LNCaP clone FGC (cell line): ENCODE measurements at regions not wholly inside any gene's neighbourhood (a gene's known extent, or its start where the extent isn't known, plus 50 kb on each side); places are given as distances from the start of the nearest gene placed in this dataset.
"Not testable (repeated sequence)": the region's sequence is repeated elsewhere in the genome, so short reads cannot be mapped to it uniquely, and the experiment has no call there.

Source experiments
- DNase-seq: peaks from one replicate; pipeline ENCODE4 v3.0.0-alpha.2; 2011; ENCODE audit warnings: low read depth
- H3K4me3 ChIP-seq: 2 replicates; pipeline ENCODE4 v1.5.1; 2011; ENCODE audit warnings: mild to moderate bottlenecking, low read depth, low read length, control low read depth
- TF ChIP-seq, protein P1 (sequence below): IDR thresholded peaks from 2 replicates; pipeline ENCODE4 v1.5.1; 2012; ENCODE audit warnings: mild to moderate bottlenecking; ENCODE audit not compliant: control insufficient read depth, insufficient read depth; ENCODE audit errors: extremely low read depth

DNA sequence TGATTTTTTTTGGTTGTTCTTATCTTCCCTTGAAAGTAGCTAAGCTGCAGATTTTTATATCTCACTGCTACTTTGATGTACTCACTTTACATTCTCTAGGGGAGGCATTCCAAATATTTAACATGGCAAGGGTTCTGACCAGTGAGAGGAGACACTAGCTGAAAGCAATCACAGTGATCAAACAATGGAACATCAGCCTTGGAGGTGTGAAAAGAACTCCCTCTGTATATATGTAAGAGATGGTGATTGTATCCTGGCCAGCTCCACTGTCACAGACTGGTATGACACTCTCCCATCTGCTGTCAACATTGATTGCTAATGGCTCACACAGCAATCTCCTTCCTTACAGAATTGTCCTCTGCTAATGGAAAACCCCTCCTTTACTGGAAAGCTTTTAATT is 291.7 kb upstream of the CDH19 start:
- TF ChIP-seq, protein P1, sequence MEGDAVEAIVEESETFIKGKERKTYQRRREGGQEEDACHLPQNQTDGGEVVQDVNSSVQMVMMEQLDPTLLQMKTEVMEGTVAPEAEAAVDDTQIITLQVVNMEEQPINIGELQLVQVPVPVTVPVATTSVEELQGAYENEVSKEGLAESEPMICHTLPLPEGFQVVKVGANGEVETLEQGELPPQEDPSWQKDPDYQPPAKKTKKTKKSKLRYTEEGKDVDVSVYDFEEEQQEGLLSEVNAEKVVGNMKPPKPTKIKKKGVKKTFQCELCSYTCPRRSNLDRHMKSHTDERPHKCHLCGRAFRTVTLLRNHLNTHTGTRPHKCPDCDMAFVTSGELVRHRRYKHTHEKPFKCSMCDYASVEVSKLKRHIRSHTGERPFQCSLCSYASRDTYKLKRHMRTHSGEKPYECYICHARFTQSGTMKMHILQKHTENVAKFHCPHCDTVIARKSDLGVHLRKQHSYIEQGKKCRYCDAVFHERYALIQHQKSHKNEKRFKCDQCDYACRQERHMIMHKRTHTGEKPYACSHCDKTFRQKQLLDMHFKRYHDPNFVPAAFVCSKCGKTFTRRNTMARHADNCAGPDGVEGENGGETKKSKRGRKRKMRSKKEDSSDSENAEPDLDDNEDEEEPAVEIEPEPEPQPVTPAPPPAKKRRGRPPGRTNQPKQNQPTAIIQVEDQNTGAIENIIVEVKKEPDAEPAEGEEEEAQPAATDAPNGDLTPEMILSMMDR, result no peak
- H3K4me3 ChIP-seq, result no peak overlapping the region
- DNase-seq, result no peak

DNA sequence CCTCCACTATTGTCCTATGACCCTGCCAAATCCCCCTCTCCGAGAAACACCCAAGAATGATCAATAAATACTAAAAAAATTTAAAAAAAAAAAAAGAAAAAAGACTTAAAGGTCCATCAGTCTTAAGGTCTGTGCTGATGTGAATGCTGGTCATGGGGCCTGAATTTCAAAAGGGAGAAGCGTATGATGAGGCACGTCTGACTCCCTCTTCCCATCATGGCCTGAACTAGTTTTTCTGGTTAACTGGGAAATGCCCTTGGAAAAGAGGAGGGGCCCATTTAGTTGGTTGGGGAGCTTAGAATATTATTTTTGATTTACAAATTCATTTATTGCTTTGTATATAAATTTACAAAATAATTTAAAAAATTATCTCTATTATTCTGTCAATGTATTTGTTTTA is 291.0 kb upstream of the CDH19 start:
- no peak for DNase-seq
- H3K4me3 ChIP-seq, result no peak overlapping the region
- TF ChIP-seq, protein P1, result no peak

DNA sequence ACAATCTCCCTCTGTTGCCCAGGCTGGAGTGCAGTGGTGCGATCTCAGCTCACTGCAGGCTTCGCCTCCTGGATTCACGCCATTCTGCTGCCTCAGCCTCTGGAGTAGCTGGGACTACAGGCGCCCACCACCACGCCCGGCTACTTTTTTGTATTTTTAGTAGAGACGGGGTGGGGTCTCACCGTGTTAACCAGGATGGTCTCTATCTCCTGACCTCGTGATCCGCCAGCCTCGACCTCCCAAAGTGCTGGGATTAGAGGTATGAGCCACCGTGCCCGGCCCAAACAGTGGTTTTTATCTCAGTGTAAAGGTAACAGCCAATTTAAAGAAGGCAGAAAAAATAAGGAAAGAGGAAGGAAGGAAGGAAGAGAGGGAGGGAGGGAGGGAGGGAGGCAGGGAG is 288.5 kb upstream of the CDH19 start:
- H3K4me3 ChIP-seq, DNase-seq: not testable (repeated sequence)

DNA sequence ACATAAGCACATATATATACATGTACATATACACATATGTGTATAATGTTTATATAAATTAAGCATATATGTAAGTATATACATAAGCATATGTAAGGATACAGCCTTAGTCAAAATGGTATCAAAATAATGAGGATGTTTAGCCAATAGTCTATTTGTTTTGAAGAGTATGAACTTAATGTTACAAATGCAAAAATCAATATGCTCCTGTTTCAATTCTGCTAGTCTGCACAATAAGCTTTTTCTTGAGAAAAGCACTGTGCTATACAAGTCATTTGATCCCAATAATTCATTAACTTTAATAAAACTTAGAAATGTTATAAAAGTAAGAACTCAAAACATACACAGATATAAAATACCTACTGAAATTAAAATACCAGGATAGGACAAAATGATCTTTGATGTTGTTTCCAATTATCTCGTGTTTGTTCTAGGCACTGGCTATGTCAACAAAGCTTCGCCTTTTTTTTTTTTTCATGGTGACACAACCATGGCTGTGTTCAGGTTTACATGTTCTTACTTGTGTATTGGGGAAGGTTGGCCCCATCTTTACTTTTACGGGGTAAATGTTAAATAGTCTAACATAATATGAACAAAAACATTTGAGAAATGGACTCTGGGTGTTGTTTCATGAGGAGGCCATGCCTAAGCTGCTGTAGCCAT is 271.1 kb upstream of the CDH19 start:
- TF ChIP-seq, protein P1, result no peak
- DNase-seq, result peak; percentile 68
- H3K4me3 ChIP-seq, result no peak overlapping the region

DNA sequence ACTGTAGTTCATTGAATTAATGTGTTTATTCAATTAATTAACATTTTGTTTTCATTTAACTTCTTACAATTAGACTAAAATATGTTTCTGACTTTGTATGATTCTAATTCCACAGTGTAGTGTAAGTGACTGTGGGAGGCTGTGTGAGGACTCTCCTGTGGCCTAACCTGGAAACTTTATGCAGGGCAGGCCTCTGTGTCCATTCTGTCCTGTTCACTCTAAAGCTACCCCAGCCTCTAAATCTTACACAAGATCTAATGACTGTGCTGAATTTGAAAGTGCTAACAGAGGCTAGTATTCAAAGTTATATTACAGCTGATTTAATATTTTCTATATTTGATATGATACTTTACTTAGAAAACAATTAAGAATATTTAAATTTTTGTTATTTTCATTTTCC is 270.5 kb upstream of the CDH19 start:
- TF ChIP-seq, protein P1, result no peak
- no peak overlapping the region for H3K4me3 ChIP-seq
- no peak for DNase-seq

DNA sequence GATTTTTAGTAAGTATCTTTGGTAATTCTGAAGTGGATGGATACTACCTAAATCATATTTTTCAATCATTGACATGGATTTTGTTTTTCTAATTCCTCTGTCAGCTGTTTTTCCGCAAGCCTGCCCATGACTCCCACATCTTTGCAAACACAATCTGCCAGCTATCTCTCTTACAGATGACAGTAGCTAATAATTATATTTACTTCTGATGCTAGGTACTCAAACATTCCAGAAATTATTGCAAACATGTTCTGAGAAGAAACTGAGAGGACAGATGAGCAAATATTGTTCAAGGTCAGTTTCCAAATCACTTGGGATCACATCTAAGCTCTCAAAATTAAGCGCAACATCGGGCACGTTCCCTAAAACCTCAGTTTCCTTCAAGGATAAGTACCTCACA is 270.0 kb upstream of the CDH19 start:
- TF ChIP-seq, protein P1, result no peak
- DNase-seq, result peak; percentile 34
- H3K4me3 ChIP-seq, result no peak overlapping the region

DNA sequence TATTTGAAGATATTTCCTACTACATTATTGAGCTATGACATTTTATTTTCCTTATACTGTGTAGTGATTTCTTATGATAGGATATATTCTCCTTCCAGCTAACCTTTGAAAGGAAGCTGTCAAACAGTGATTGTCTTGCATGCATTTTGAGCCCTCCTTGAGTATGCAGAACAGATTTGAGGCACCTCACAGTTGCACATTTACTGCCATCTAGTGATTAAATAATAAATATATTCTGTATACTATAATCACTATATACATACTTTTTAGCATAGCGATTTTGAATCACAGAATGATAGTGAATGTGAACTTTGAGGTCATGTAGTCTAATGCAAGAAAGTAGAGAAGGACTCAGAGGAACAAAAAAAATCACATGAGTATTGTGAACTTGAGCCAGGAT is 268.4 kb upstream of the CDH19 start:
- no peak overlapping the region for H3K4me3 ChIP-seq
- TF ChIP-seq, protein P1, result peak; percentile 43
- DNase-seq, result no peak
